ENCODE measurements at regions not wholly inside any gene's neighbourhood (a gene's known extent, or its start where the extent isn't known, plus 50 kb on each side); places are given as distances from the start of the nearest gene placed in this dataset.
"Not testable (repeated sequence)": the region's sequence is repeated elsewhere in the genome, so short reads cannot be mapped to it uniquely, and the experiment has no call there.

GRCh38 chr13:97544971-97545499, 111.1 kb downstream of the RAP2A start:
- CTCF ChIA-PET, result not testable (repeated sequence)

GRCh38 chr13:97548138-97548537, 114.2 kb downstream of the RAP2A start:
- ChIA-PET CTCF (no interaction called here), POLR2A (no interaction called here)
- Mint-ChIP-seq H3K4me3 (no peak overlapping the region), H3K9me3 (peaks cover 2% of the 10 kb centered on the region), H3K36me3 (ENCODE audit: low read depth) (no peaks in the 10 kb centered on the region), H3K4me1 (no peaks in the 10 kb centered on the region), H3K27ac (no peak overlapping the region), H3K27me3 (no peaks in the 10 kb centered on the region)
- DNase-seq, result no peak

More at GRCh38 chr13:97544971-97545499, 111.1 kb downstream of the RAP2A start:
- H3K9me3 Mint-ChIP-seq; H3K4me1 Mint-ChIP-seq; H3K36me3 Mint-ChIP-seq (ENCODE audit: low read depth); DNase-seq; POLR2A ChIA-PET; H3K27ac Mint-ChIP-seq; H3K27me3 Mint-ChIP-seq; H3K4me3 Mint-ChIP-seq: not testable (repeated sequence)

GRCh38 chr13:97548711-97549110, 114.7 kb downstream of the RAP2A start:
- Mint-ChIP-seq H3K9me3 (peaks cover 2% of the 10 kb centered on the region), H3K27ac (no peak overlapping the region), H3K27me3 (no peaks in the 10 kb centered on the region), H3K36me3 (ENCODE audit: low read depth) (no peaks in the 10 kb centered on the region), H3K4me1 (no peaks in the 10 kb centered on the region), H3K4me3 (no peak overlapping the region)
- POLR2A ChIA-PET, result no interaction called here
- no peak for DNase-seq
- CTCF ChIA-PET, result no interaction called here

- H3K27ac Mint-ChIP-seq, result no peak overlapping the region
- POLR2A ChIA-PET, result no interaction called here
- no peaks in the 10 kb centered on the region for H3K27me3 Mint-ChIP-seq
- H3K4me3 Mint-ChIP-seq, result no peak overlapping the region
- H3K9me3 Mint-ChIP-seq, result peaks cover 2% of the 10 kb centered on the region
- no peaks in the 10 kb centered on the region for H3K36me3 Mint-ChIP-seq (ENCODE audit: low read depth)
- CTCF ChIA-PET, result no interaction called here
- no peaks in the 10 kb centered on the region for H3K4me1 Mint-ChIP-seq
- DNase-seq, result no peak
These were observed 115.2 kb downstream of the RAP2A start for GRCh38 chr13:97549201-97549600.

GRCh38 chr13:97554496-97554895, 120.5 kb downstream of the RAP2A start:
- no peak for DNase-seq
- Mint-ChIP-seq H3K27me3 (peaks cover 6% of the 10 kb centered on the region), H3K27ac (no peak overlapping the region), H3K36me3 (ENCODE audit: low read depth) (no peaks in the 10 kb centered on the region), H3K4me1 (no peaks in the 10 kb centered on the region), H3K4me3 (no peak overlapping the region), H3K9me3 (no peaks in the 10 kb centered on the region)
- ChIA-PET POLR2A (no interaction called here), CTCF (no interaction called here)

- H3K36me3 Mint-ChIP-seq (ENCODE audit: low read depth), result no peaks in the 10 kb centered on the region
- CTCF ChIA-PET, result no interaction called here
These were observed 121.1 kb downstream of the RAP2A start for GRCh38 chr13:97555034-97555433.

GRCh38 chr13:97559030-97559429, 125.1 kb downstream of the RAP2A start:
- ChIA-PET CTCF (no interaction called here), POLR2A (no interaction called here)
- no peaks in the 10 kb centered on the region for H3K9me3 Mint-ChIP-seq
- no peak overlapping the region for H3K27ac Mint-ChIP-seq
- no peaks in the 10 kb centered on the region for H3K36me3 Mint-ChIP-seq (ENCODE audit: low read depth)
- peaks cover 7% of the 10 kb centered on the region for H3K27me3 Mint-ChIP-seq
- no peak overlapping the region for H3K4me3 Mint-ChIP-seq
- H3K4me1 Mint-ChIP-seq, result no peaks in the 10 kb centered on the region
- DNase-seq, result no peak

More at GRCh38 chr13:97555034-97555433, 121.1 kb downstream of the RAP2A start:
- DNase-seq, result no peak
- H3K27me3 Mint-ChIP-seq, result peaks cover 6% of the 10 kb centered on the region
- H3K27ac Mint-ChIP-seq, result no peak overlapping the region
- POLR2A ChIA-PET, result no interaction called here
- no peaks in the 10 kb centered on the region for H3K4me1 Mint-ChIP-seq
- no peaks in the 10 kb centered on the region for H3K9me3 Mint-ChIP-seq
- H3K4me3 Mint-ChIP-seq, result no peak overlapping the region

GRCh38 chr13:97559981-97560380, 126.0 kb downstream of the RAP2A start:
- Mint-ChIP-seq H3K4me1 (no peaks in the 10 kb centered on the region), H3K27ac (no peak overlapping the region), H3K27me3 (peaks cover 7% of the 10 kb centered on the region), H3K9me3 (no peaks in the 10 kb centered on the region), H3K36me3 (ENCODE audit: low read depth) (no peaks in the 10 kb centered on the region), H3K4me3 (no peak overlapping the region)
- CTCF ChIA-PET, result no interaction called here
- DNase-seq, result no peak
- POLR2A ChIA-PET, result no interaction called here

- Mint-ChIP-seq H3K4me3 (no peak overlapping the region), H3K4me1 (no peaks in the 10 kb centered on the region), H3K36me3 (ENCODE audit: low read depth) (no peaks in the 10 kb centered on the region), H3K27ac (no peak overlapping the region), H3K9me3 (no peaks in the 10 kb centered on the region), H3K27me3 (peaks cover 5% of the 10 kb centered on the region)
- POLR2A ChIA-PET, result no interaction called here
- CTCF ChIA-PET, result no interaction called here
- DNase-seq, result no peak
These were observed 127.2 kb downstream of the RAP2A start for GRCh38 chr13:97561182-97561581.

GRCh38 chr13:97562962-97563361, 129.0 kb downstream of the RAP2A start:
- H3K9me3 Mint-ChIP-seq, result no peaks in the 10 kb centered on the region
- no peak overlapping the region for H3K27ac Mint-ChIP-seq
- peaks cover 5% of the 10 kb centered on the region for H3K27me3 Mint-ChIP-seq
- no peaks in the 10 kb centered on the region for H3K36me3 Mint-ChIP-seq (ENCODE audit: low read depth)
- ChIA-PET POLR2A (no interaction called here), CTCF (no interaction called here)
- H3K4me1 Mint-ChIP-seq, result no peaks in the 10 kb centered on the region
- no peak for DNase-seq
- no peak overlapping the region for H3K4me3 Mint-ChIP-seq

GRCh38 chr13:97564956-97565355, 131.0 kb downstream of the RAP2A start:
- H3K36me3 Mint-ChIP-seq (ENCODE audit: low read depth), result no peaks in the 10 kb centered on the region
- H3K27me3 Mint-ChIP-seq, result peaks cover 11% of the 10 kb centered on the region
- ChIA-PET POLR2A (no interaction called here), CTCF (no interaction called here)
- H3K9me3 Mint-ChIP-seq, result no peaks in the 10 kb centered on the region
- no peak for DNase-seq
- no peak overlapping the region for H3K4me3 Mint-ChIP-seq
- no peak overlapping the region for H3K27ac Mint-ChIP-seq
- H3K4me1 Mint-ChIP-seq, result no peaks in the 10 kb centered on the region

- no peak overlapping the region for H3K27ac Mint-ChIP-seq
- no peak for DNase-seq
- ChIA-PET CTCF (no interaction called here), POLR2A (no interaction called here)
- H3K4me3 Mint-ChIP-seq, result no peak overlapping the region
- H3K9me3 Mint-ChIP-seq, result no peaks in the 10 kb centered on the region
- H3K4me1 Mint-ChIP-seq, result no peaks in the 10 kb centered on the region
- peaks cover 11% of the 10 kb centered on the region for H3K27me3 Mint-ChIP-seq
- no peaks in the 10 kb centered on the region for H3K36me3 Mint-ChIP-seq (ENCODE audit: low read depth)
These were observed 131.9 kb downstream of the RAP2A start for GRCh38 chr13:97565906-97566305.

- no peaks in the 10 kb centered on the region for H3K36me3 Mint-ChIP-seq (ENCODE audit: low read depth)
- peaks cover 11% of the 10 kb centered on the region for H3K27me3 Mint-ChIP-seq
- no peak for DNase-seq
- H3K4me3 Mint-ChIP-seq, result no peak overlapping the region
- CTCF ChIA-PET, result no interaction called here
- no peaks in the 10 kb centered on the region for H3K4me1 Mint-ChIP-seq
- H3K27ac Mint-ChIP-seq, result no peak overlapping the region
- POLR2A ChIA-PET, result no interaction called here
- no peaks in the 10 kb centered on the region for H3K9me3 Mint-ChIP-seq
These were observed 132.9 kb downstream of the RAP2A start for GRCh38 chr13:97566907-97567306.

GRCh38 chr13:97567510-97568243, 133.7 kb downstream of the RAP2A start:
- peaks cover 11% of the 10 kb centered on the region for H3K27me3 Mint-ChIP-seq
- H3K36me3 Mint-ChIP-seq (ENCODE audit: low read depth), result no peaks in the 10 kb centered on the region
- H3K27ac Mint-ChIP-seq, result no peak overlapping the region
- ChIA-PET POLR2A (no interaction called here), CTCF (interaction anchor here (0.5 kb wide), 1 partner anchor 277 kb away, joined by 3 read pairs; no protein-coding TSS in a partner anchor)
- DNase-seq, result no peak
- H3K9me3 Mint-ChIP-seq, result no peaks in the 10 kb centered on the region
- H3K4me1 Mint-ChIP-seq, result no peaks in the 10 kb centered on the region
- H3K4me3 Mint-ChIP-seq, result no peak overlapping the region
